Vagina (tissue), 2 donors: ENCODE measurements at regions not wholly inside any gene's neighbourhood (a gene's known extent, or its start where the extent isn't known, plus 50 kb on each side); places are given as distances from the start of the nearest gene placed in this dataset.

ENCODE experiments used
- CTCF ChIP-seq, 3 experiments: fragments of 450-650 bp in 2 of 3; fragments of 200-600 bp in 1 of 3; sonication (generic) in 1 of 3; IDR thresholded peaks; one replicate each; pipeline ENCODE4 v1.5.1; 2017 to 2019; ENCODE audit warnings: antibody characterized with exemption in 3 of 3, mild to moderate bottlenecking in 2 of 3, moderate library complexity in 2 of 3
- POLR2A ChIP-seq, 2 donors: fragments of 450-650 bp; IDR thresholded peaks; one replicate each; pipeline ENCODE4 v1.6.1; 2017; ENCODE audit warnings: antibody characterized with exemption in 2 of 2, mild to moderate bottlenecking in 2 of 2, moderate library complexity in 2 of 2
- POLR2AphosphoS5 ChIP-seq, 2 donors: sonication (generic); formaldehyde crosslinking; IDR thresholded peaks; one replicate each; pipeline ENCODE4 v1.9.0; 2017; ENCODE audit warnings: antibody characterized with exemption in 2 of 2, mild to moderate bottlenecking in 2 of 2, low read depth in 1 of 2; ENCODE audit not compliant: insufficient read depth in 1 of 2

GRCh38 chr4:111676533-111676932, 468.7 kb upstream of the FAM241A start:
- TF ChIP-seq POLR2A (IDR thresholded peaks at IDR 0.05) (no peak), CTCF (IDR thresholded peaks at IDR 0.05) (no peak), POLR2AphosphoS5 (IDR thresholded peaks at IDR 0.05; ENCODE audit: insufficient read depth in 1 of 2, low read depth in 1 of 2) (no peak)
